ENCODE measurements at regions not wholly inside any gene's neighbourhood (a gene's known extent, or its start where the extent isn't known, plus 50 kb on each side); places are given as distances from the start of the nearest gene placed in this dataset.

DNA sequence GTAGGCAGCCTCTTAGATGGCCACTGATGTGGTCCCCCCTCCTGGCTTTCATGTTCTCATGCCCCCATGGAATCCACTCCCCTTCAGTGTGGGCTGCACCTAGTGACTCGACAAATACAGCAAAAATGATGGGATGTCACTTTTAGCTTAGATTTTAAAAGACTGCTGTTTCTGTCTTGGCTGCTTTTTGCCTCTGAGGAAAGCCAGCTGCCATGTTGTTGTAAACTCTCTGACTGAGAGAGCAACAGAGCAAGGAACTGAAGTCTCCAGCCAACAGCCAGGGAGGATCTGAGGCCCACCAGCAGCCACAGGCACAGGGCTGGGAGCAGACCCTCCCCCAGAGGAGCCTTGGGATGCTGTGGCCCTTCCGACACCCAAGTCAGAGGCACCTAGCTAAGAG, 60.6 kb upstream of the MARCHF10 start (continued):
- TF ChIP-seq, protein P1, sequence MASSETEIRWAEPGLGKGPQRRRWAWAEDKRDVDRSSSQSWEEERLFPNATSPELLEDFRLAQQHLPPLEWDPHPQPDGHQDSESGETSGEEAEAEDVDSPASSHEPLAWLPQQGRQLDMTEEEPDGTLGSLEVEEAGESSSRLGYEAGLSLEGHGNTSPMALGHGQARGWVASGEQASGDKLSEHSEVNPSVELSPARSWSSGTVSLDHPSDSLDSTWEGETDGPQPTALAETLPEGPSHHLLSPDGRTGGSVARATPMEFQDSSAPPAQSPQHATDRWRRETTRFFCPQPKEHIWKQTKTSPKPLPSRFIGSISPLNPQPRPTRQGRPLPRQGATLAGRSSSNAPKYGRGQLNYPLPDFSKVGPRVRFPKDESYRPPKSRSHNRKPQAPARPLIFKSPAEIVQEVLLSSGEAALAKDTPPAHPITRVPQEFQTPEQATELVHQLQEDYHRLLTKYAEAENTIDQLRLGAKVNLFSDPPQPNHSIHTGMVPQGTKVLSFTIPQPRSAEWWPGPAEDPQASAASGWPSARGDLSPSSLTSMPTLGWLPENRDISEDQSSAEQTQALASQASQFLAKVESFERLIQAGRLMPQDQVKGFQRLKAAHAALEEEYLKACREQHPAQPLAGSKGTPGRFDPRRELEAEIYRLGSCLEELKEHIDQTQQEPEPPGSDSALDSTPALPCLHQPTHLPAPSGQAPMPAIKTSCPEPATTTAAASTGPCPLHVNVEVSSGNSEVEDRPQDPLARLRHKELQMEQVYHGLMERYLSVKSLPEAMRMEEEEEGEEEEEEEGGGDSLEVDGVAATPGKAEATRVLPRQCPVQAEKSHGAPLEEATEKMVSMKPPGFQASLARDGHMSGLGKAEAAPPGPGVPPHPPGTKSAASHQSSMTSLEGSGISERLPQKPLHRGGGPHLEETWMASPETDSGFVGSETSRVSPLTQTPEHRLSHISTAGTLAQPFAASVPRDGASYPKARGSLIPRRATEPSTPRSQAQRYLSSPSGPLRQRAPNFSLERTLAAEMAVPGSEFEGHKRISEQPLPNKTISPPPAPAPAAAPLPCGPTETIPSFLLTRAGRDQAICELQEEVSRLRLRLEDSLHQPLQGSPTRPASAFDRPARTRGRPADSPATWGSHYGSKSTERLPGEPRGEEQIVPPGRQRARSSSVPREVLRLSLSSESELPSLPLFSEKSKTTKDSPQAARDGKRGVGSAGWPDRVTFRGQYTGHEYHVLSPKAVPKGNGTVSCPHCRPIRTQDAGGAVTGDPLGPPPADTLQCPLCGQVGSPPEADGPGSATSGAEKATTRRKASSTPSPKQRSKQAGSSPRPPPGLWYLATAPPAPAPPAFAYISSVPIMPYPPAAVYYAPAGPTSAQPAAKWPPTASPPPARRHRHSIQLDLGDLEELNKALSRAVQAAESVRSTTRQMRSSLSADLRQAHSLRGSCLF (CRISPR knock-in tag; IDR thresholded peaks at IDR 0.05; ENCODE audit: borderline replicate concordance), result no peak
- no peak for TF ChIP-seq WIZ (CRISPR knock-in tag; IDR thresholded peaks at IDR 0.05)
- no peak for TF ChIP-seq ZNF557 (CRISPR knock-in tag; IDR thresholded peaks at IDR 0.05)

- no peak overlapping the region for H3K27ac ChIP-seq (ENCODE audit: extremely low read length, insufficient read depth, low read length)
- H3K9ac ChIP-seq (ENCODE audit: insufficient read depth, low read depth, low read length), result no peak overlapping the region
- in situ Hi-C loops (cut with HindIII; ENCODE audit: extremely low pct_ligation_motif_present, low pct_unique_long_range_greater_than_20kb) (no loop called here), intact Hi-C loops (cut with micrococcal nuclease; ENCODE audit: unreplicated experiment) (no loop called here)
- FAIRE-seq (no peak), ATAC-seq (no peak), DNase-seq (ENCODE audit: low spot score) (no peak)
- H3K9me3 ChIP-seq (ENCODE audit: low read length), result no peaks in the 10 kb centered on the region
- H4K20me1 ChIP-seq (ENCODE audit: insufficient read depth, low read length), result no peaks in the 10 kb centered on the region
- 19% methylated on average over 4 of the region's 4 CpGs for WGBS (ENCODE audit: low lambda C conversion rate)
- no TSS peak for BruUV-seq (replicated peaks)
- no peak overlapping the region for H2AFZ ChIP-seq (ENCODE audit: low read length)
- no peaks in the 10 kb centered on the region for H3K4me1 ChIP-seq (ENCODE audit: insufficient read depth, low read length)
- H3K4me3 ChIP-seq (replicated peaks in 1 of 3; ENCODE audit: insufficient read depth in 1 of 3, low read depth in 2 of 3, low read length in 3 of 3), result no peak overlapping the region
- H3K79me2 ChIP-seq (ENCODE audit: insufficient read depth, low read length), result no peaks in the 10 kb centered on the region
- POLR2A ChIA-PET, result no interaction called here
- no peaks in the 10 kb centered on the region for H3K36me3 ChIP-seq (replicated peaks in 1 of 2; ENCODE audit: control insufficient read depth in 1 of 2, insufficient read depth in 2 of 2, low read length in 2 of 2)
- H3K4me2 ChIP-seq (ENCODE audit: low read depth, low read length), result no peak overlapping the region
- CTCF ChIA-PET (ENCODE audit: low intra/inter-chr PET ratio, low total read pairs), result no interaction called here
- peaks cover 0 to 31% of the 10 kb centered on the region in 2 experiments; a peak in 4 of 5 replicates for H3K27me3 ChIP-seq (ENCODE audit: control insufficient read depth in 1 of 2, insufficient read depth in 2 of 2, low read length in 2 of 2)
- TF ChIP-seq ZNF724P (CRISPR knock-in tag; IDR thresholded peaks at IDR 0.05; ENCODE audit: borderline replicate concordance) (no peak), RAD51 (IDR thresholded peaks at IDR 0.05; ENCODE audit: borderline replicate concordance) (no peak), ZNF251 (CRISPR knock-in tag; IDR thresholded peaks at IDR 0.05) (no peak), ZNF577 (CRISPR knock-in tag; IDR thresholded peaks at IDR 0.05; ENCODE audit: borderline replicate concordance, low read depth) (no peak), ATF4 (CRISPR knock-in tag; IDR thresholded peaks at IDR 0.05) (no peak), ZNF44 (CRISPR knock-in tag; IDR thresholded peaks at IDR 0.05) (no peak), ZZZ3 (CRISPR knock-in tag; IDR thresholded peaks at IDR 0.05; ENCODE audit: borderline replicate concordance) (no peak), ARID3A (IDR thresholded peaks at IDR 0.05; ENCODE audit: low read depth, low read length) (no peak), FOSL2 (CRISPR knock-in tag; IDR thresholded peaks at IDR 0.05) (no peak), ZC3H4 (CRISPR knock-in tag; IDR thresholded peaks at IDR 0.05; ENCODE audit: borderline replicate concordance) (no peak)
These were observed 59.9 kb upstream of the MARCHF10 start for GRCh38 chr17:62868008-62868407.
